LoVo (cell line): ENCODE measurements at regions not wholly inside any gene's neighbourhood (a gene's known extent, or its start where the extent isn't known, plus 50 kb on each side); places are given as distances from the start of the nearest gene placed in this dataset.
"Not testable (repeated sequence)": the region's sequence is repeated elsewhere in the genome, so short reads cannot be mapped to it uniquely, and the experiment has no call there.

Source experiments
- DNase-seq: peaks from one replicate; pipeline ENCODE4 v3.0.0-alpha.2; 2016; ENCODE audit warnings: low spot score

DNA sequence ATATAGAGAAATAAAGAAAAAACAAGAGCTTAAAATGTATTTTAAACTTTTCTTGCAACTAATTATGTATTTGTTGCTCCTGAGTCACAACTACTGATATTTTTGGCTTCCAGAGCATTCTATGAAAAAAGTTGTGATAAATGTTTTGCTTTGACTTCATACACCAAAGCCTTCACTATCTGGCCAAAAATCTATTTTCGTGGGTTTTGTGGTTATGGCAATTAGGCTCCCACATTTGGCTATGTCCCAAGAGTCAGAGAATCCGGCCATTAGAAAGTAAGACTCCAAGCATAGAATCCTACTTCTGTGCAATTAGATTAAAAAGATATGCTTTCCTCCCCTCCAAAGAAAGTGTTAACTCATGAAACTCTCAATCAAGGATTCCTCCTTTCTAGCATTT lies 1456.1 kb upstream of the ACVR2A start:
- no peak for DNase-seq

DNA sequence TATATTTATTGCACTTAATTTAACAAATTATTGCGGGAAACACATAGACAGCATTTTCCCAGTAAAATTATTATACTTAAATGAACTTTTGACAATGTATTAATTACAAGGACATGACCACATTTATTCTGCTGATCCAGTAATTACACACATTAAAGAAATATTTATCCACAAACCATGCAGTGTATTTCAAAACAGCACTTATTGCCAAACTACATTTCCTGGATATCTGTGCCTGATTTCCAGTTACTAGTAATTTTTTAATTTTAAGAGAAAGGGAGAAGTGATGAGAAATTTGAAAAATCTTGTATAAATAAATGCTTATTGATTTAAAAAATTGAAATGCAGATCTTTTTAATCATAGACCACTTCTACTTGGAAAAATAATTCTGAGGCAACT lies 1458.7 kb upstream of the ACVR2A start:
- DNase-seq, result no peak

DNA sequence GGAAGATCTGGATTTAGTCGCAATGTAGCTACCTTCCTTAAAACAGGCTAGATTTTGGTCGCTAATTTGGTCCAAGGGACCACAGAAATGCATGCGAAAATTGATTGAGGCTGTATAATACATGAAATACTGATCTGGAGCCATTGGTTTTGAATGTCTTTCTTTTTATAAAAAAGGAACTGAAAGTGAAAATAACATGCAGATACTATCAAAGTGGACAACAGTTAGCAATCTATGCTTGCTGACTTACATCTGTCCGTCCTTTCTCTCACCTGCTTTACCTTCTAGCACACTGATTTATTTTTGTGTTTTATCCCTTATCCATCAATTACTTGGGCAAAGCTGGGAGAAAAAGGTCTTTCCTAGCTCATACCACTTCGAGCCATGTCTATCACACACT lies 1459.8 kb upstream of the ACVR2A start:
- DNase-seq, result no peak

DNA sequence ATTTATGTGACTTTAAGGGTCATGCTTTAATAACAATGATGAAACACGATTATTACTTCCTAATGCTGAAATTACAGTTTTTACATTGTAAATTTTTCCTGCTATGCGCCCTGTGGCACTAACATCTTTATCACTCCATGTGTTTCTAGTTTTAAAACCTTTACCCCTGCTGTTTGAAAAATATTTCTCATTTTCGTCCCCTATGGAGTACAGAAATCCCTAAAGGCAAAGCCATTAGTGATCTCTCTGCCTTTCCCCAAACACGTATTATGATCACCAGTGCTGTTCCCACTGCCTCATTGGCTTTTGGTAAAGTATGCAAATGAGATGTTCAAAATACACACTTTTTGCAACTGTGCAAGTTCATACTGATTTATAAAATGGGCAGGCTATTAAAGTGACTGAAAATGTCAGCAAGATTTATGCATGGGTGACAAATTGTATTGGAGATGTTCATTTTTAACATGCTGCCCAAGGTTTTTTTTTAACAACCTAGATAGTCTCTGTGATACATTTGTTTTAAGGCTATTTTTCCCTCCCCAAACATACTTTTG lies 1468.2 kb upstream of the ACVR2A start:
- no peak for DNase-seq

DNA sequence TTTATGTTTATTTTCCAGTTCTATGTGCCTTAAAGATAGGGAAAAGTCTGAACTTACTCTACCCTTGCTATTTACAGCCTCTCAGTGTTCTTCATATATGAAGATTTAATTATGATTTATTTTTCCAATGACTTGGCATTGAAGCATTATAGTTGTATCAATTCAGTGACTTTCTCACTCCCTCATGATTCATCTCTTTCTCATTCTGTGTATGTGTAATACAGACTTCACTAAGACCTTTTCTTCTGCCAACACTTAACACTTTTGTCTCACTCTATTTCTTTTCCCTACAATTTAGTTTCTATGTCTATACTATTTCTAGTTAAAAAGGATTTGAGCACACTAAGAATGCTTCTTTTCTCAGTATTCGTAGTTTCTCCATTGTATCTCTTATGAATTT lies 1470.3 kb upstream of the ACVR2A start:
- no peak for DNase-seq

DNA sequence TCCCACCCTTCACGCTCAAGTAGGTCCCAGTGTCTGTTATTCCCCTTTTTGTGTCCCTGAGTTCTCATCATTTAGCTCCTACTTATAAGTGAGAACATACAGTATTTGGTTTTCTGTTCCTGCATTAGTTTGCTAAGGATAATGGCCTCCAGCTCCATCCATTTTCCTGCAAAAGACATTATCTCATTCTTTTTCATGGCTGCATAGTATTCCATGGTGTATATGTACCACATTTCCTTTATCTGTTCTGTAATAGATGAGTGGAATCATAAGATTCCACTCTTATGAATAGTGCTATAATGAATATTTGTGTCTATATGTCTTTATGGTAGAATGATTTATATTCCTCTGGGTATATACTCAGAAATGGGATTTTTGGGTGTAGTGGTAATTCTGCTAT lies 1473.5 kb upstream of the ACVR2A start:
- not testable (repeated sequence) for DNase-seq

DNA sequence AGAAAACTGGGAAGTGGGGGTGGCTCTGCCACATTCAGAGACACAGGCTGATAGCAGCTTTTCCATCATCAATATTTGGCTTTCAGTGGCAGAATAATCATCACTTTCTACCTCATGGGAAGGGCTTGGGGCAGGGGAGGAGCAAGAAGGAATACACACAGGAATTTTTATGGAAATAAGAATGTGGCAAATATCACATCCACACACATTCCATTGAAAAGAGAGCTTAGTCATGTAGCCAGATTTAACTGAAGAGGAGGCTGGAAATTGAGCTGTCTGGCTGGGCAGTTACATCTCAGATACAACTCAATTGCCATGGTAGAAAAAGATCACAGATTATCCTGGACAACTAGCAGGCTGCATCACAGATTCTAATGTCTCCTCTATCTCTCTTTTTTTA lies 1474.0 kb upstream of the ACVR2A start:
- no peak for DNase-seq

DNA sequence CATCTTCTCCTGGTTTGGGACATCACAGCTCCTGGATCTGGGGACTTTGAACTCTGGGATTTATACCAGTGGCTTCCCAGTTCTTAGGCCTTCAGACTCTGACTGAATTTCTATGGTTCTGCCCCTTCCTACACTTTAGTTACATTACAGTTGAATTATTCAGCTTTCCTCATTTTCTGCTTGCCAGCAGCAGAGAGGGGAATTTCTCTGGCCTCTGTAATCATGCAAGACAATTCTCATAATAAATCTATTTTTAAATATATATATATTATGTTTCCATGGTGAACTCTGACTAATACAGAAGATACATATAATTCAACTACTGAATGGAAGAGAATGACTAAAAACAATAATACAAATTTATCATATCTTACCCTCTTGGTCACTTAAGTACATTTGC lies 1478.6 kb upstream of the ACVR2A start:
- DNase-seq, result no peak

DNA sequence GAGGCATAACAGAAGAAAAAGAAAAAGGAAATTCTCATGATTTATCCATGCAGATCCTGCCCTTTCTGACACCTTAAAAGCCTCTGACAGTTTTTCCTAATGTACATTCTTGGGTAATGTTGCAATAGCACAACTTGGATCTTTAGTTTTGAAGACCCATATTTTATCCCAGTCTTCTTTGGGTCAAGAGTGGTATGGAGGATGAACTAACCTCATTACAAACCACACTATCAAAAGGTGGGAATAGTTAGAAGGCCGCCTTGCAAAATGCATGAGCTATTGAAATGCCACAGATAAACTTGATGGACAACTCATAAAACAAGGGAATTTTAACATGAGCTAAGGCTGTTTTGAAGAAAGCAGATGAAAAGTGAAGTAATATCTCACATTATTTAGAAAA lies 1479.8 kb upstream of the ACVR2A start:
- no peak for DNase-seq

DNA sequence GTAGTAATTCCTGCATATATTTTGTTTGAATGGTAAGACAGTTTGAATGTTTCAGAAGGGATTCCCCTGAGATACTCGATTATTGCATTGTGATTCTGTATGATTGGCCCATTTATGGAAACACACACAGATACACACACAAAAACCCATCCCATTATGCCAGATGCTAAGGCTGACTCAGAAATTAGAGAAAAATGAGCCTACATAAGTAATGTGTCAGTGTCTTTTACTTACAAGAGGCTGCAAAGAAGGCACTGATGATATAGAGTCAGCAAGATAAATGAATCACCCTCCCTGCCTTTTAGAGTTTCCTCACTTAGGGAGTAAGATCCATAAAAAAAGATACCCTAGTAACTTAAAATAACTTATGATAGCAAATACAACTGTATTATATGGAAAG lies 1481.1 kb upstream of the ACVR2A start:
- DNase-seq, result no peak

DNA sequence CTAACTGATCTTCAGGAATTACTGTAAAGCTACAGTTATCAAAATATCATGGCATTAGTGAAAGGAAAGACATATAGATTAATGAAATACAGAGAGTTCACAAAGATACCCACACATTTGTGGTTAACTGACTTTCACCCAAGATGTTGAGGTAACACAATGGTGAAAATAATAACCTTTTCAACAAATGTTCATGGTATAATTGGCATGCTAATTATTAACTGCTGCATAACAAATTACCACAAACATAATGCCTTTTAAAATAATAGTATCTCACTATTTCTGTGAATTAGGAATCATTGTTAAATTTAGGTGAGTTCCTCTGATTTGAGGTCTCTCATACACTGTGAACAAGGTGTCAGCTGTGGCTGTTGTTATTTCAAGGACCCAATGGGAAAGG lies 1493.1 kb upstream of the ACVR2A start:
- no peak for DNase-seq

DNA sequence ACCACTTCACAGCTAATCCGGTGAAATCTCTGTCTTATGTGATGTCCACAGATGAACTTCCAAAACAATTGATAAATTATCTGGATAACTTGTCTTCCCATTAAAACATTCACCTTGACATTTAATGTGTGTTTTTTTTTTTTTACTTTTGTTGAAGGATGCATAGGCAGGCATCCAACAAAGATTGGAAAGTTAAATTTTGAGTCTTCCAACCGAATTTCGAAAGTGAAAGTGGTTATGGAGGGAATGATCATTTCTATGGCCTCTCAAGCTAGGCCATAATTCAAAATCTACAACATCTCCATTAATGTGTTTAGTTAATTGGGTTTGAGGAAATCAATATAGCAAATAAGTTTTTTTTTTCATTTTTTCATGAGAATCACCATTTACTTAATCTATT lies 1495.5 kb upstream of the ACVR2A start:
- DNase-seq, result no peak

DNA sequence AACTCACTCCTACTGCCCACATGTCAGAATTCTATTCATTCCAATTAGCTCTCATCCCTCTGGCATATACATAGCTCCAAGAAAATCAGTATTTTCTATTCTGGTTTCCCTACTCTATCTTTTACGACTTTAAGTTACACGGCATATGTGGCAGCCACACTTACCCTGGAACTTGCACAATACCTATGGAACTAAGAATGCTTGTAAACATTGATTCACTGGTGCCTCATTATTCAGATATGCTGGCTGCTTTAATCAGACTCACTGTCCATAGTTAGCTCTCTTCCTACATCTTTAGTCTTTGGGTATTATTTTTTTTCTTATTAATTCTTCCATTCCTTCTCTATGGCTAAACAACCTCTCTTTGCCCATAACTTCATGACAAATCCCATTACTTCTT lies 1519.9 kb upstream of the ACVR2A start:
- no peak for DNase-seq

DNA sequence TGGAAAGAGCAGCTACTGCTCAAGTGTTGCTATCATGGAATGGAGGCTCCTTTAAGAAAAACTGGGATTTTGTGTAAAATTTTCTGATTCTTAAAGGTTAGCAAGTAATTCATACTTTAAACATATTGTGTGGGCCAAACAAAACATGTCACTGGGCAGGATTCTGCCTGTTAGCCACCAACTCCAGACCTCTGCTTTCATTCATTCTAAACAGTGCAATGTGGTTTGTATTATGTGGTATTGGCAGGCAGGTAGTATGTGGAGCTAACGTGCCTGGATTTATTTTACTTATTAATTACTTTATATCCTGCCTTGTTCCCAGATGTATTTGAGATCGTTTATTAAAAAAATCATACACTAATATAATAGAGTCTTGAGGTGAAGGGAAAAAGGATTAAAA lies 1521.3 kb upstream of the ACVR2A start:
- DNase-seq, result no peak

DNA sequence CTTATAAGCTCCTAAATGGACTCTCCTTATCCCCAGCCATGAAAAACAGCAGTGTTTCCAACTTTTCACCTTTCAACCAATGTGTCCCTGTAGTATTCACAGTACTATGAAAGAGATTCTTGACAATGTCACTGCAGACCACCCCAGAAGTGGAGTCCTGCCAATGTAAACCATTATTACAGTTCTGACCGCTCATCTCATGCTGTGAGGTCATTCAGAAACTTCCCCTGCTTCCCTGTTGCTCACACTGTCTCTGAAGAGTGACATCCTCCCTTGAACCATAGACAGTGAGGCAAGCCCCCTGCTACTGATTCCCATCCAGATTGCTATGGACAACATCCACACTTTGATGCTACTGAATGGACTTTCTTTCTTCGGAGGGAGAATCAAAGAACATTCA lies 1523.7 kb upstream of the ACVR2A start:
- DNase-seq, result no peak

DNA sequence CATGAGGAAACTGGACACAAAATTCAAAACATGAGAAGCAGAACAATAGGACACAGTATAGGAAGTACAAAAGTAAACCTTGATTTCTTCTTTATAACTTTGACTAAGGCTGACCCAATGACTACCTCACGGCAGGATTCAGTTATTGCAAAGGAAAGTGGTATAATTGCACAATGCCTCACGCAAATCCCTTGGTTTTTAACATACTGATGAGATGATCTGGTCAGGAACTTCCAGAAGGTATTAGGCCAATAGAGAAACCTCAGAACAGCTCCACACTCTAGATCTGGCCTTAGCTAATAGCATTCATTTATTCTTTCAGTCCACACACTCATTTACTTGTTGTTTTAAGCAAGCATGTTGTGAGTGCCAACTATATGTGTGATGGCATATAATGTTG lies 1526.9 kb upstream of the ACVR2A start:
- no peak for DNase-seq

DNA sequence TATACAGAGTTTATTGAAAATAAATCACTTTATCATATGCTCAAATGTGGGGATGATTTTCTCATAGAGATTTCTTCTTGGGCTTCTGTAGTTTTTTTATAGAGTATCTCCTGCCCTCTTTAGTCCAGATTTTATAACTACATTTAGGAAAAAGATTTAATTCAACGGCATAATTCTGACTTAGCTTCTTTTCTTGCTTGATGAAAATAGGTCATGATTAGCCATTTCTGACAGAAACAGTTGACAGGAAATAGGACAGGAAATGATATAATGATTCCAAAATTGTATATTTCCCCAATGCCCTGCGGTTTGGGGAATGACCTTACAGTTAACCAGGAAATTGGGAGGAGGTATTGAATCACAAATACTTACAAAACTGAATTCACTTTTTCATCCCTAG lies 1531.9 kb upstream of the ACVR2A start:
- no peak for DNase-seq

DNA sequence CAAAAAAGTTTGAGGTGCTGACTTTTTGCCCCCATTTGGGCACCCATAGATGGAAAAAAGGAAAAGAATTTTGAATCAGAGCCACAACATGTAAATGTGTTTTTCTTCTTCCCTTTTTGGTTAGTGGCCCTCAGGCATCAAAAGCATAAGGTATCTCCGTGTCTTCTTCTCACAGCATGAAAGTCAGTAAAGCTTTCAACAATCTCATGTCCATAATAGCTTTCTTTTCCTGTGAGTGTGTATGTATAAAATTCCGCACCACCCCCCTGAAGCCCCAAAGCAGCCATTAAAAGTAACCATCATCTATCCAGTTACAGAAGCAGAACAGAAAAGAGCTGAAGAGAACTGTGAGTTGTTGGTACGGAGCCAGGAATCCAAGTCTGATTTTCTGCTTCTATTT lies 1539.7 kb upstream of the ACVR2A start:
- no peak for DNase-seq

DNA sequence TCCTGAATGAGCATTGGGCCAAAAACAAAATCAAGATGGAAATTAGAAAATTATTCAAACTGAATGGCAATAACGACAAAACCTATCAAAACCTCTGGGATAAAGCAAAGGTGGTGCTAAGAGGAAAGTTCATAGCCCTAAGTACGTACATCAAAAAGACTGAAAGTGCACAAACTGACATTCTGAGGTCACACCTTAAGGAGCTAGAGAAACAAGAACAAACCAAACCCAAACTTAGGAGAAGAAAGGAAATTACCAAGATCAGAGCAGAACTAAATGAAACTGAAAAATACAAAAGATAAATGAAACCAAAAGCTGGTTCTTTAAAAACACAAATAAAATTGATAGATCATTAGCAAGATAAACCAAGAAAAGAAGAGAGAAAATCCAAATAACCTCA lies 1543.5 kb upstream of the ACVR2A start:
- DNase-seq, result no peak

DNA sequence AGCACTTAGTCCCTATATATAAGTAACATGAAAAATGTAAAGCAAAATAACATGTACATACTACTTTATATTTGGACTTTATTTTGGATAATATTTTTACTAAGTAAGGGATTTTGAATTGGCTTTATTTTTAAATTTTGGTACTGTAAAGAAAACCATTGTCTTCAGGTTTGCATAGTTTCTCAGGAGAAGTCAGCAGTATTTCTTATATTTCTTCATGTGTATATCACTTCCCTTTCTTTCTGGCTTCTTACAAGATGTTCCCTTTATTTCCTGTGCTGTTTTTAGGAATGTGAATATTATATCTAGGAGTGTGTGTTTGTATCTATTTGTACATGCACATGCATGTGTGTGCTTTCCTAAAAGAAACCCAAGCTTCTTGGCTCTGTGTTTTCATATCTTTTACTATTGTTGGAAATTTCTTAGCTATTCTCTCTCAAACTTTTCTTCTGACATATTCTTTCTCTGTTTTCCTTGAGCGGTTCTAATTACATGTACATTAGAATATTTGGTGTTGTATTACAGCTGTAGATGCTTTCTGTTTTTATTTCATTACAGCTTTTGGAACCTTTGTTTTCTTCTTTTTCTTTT lies 1549.7 kb upstream of the ACVR2A start:
- no peak for DNase-seq

DNA sequence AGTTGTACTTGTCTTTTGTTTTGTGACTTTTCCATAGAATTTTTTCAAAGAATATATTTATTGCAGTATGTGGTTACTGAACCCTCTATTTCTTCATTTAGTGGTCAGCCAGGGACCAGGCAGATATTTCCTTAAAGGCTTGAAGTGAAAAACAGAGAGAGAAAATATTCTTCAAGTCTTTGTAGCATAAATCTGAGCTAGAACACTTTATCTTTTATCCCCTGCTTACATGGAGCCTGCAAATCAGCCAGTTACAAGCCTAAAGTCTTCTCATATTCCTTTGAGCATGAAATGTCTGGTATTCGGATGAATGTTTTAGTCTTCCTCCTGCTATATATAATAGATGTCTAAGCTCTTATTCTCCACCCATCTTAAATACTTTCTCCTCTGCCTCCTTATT lies 1557.5 kb upstream of the ACVR2A start:
- no peak for DNase-seq

DNA sequence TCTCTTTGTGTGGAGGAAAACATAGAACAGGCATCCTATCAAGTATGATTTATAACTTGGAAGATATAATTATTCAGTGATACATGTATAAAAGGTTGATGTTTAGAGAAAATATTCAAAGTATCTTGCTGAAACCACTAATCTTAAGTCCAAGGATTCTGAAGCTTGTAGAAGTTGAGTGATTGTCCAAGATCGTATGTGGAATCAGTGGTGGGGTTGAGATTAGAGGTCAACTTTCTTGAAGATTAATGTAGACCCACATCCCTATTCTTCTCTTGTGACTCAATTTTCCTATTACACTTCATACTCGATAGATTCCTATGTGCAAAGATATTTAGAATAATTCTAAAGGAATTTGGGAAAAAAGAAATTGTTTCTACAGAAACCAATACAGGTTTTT lies 1565.9 kb upstream of the ACVR2A start:
- DNase-seq, result no peak

DNA sequence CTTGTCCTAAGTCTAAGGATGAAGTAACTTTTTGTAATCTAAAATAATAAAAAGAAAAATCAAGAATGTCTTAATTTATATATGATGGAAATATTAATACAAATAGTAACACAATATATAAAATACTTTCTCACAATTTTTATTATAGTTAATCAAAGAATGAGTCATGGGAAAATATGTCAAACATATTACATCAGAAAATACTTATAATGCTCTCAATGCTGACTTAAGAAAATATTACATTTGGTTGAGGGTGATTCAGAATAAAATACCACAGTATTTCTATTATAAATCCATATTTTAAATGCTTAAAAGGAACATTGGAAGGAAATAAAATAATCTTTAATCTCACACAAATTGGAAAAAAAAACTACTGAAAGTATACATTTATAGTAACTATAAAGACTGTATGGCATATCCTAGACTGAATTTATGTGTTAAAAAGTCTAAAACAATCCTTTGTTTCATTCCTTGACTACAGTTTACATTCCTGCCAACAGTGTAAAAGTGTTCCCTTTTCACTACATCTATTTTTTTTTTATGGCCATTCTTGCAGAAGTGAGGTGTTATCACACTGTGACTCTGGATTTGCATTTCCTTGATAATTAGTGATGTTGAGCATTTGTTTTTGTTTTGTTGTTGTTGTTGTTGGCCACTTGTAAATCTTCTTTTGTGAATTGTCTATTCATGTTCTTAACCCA lies 1573.5 kb upstream of the ACVR2A start:
- no peak for DNase-seq

DNA sequence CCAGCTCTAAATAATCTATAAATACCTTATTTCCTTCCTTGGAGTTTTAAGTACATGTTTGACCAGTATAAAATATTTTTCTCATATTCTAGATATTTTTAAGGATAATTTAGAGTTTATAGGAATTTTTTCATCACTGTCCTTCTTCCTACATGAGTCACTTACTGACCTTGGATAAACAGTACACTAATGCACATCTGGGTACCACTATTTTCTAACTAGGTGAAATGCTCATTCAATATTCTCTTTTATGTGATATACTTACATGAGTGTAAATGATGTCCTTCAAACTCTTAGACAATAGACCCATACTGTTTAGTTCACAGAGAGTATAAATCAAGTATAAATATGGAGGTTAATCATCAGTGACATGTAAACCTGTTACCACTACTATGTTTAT lies 1574.2 kb upstream of the ACVR2A start:
- DNase-seq, result no peak
